GM21528 (cell line): ENCODE measurements at regions not wholly inside any gene's neighbourhood (a gene's known extent, or its start where the extent isn't known, plus 50 kb on each side); places are given as distances from the start of the nearest gene placed in this dataset.

ENCODE experiments used
- ATAC-seq: cut with Tn5 transposase; IDR thresholded peaks from one replicate; pipeline ENCODE4 v1.9.1; 2021; ENCODE audit warnings: mild to moderate bottlenecking, moderate library complexity; ENCODE audit not compliant: unreplicated experiment, low FRiP score

- no peak for ATAC-seq
Observed at GRCh38 chr6:22218410-22218809, 78.4 kb downstream of the PRL start.

GRCh38 chr6:22219925-22220324 is 76.9 kb downstream of the PRL start:
- ATAC-seq, result no peak

- no peak for ATAC-seq
Observed at GRCh38 chr6:22221211-22221610, 75.6 kb downstream of the PRL start.

- ATAC-seq, result no peak
Observed at GRCh38 chr6:22221630-22222029, 75.2 kb downstream of the PRL start.

- ATAC-seq, result no peak
Observed at GRCh38 chr6:22222469-22222868, 74.4 kb downstream of the PRL start.

GRCh38 chr6:22227824-22228610 is 68.8 kb downstream of the PRL start:
- ATAC-seq, result no peak

GRCh38 chr6:22231050-22231449 is 65.8 kb downstream of the PRL start:
- no peak for ATAC-seq

- no peak for ATAC-seq
Observed at GRCh38 chr6:22231616-22232015, 65.2 kb downstream of the PRL start.

- ATAC-seq, result no peak
Observed at GRCh38 chr6:22236626-22237414, 60.0 kb downstream of the PRL start.
